IPS-18a (cell line): ENCODE measurements at regions not wholly inside any gene's neighbourhood (a gene's known extent, or its start where the extent isn't known, plus 50 kb on each side); places are given as distances from the start of the nearest gene placed in this dataset.
"Not testable (repeated sequence)": the region's sequence is repeated elsewhere in the genome, so short reads cannot be mapped to it uniquely, and the experiment has no call there.

Experiments used
- H3K27ac ChIP-seq: one replicate; pipeline ENCODE4 v1.5.1; 2013; ENCODE audit warnings: low read length
- H3K27me3 ChIP-seq: one replicate; pipeline ENCODE4 v1.6.1; 2013; ENCODE audit warnings: mild to moderate bottlenecking, low read length; ENCODE audit not compliant: control insufficient read depth, insufficient read depth
- H3K36me3 ChIP-seq: one replicate; pipeline ENCODE4 v1.6.1; 2013; ENCODE audit warnings: low read depth, low read length; ENCODE audit not compliant: control insufficient read depth
- H3K4me1 ChIP-seq: one replicate; pipeline ENCODE4 v1.6.1; 2013; ENCODE audit warnings: low read depth, low read length; ENCODE audit not compliant: control insufficient read depth
- H3K4me3 ChIP-seq: one replicate; pipeline ENCODE4 v1.5.1; 2013; ENCODE audit warnings: low read length
- H3K9ac ChIP-seq: one replicate; pipeline ENCODE4 v1.6.1; 2013; ENCODE audit warnings: mild to moderate bottlenecking, low read length, moderate library complexity
- H3K9me3 ChIP-seq: one replicate; pipeline ENCODE4 v1.6.1; 2013; ENCODE audit warnings: low read depth, low read length; ENCODE audit not compliant: control insufficient read depth

DNA sequence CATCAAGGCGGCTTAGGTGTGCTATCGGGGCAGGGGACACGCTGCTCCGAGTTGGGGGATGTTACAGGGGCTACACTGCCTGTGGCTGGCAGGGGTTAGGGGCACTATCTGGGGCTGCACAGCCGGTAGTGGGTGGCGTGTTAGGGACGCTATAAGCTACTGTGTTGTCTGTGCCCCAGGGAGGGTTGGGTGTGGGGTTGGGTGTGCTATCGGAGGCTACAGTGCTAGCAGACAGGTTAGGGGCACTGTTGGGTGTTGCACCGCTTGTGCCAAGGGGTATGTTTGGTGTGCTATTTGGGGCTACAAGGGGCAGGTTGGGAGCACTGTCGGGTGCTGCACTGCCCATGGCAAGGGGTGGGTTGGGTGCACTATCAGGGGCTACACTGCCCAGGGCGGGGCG is 120.2 kb upstream of the VPREB1 start:
- Histone ChIP-seq H3K4me1 (peaks cover 4% of the 10 kb centered on the region), H3K27me3 (peaks cover 91% of the 10 kb centered on the region), H3K4me3 (no peak overlapping the region), H3K27ac (no peak overlapping the region), H3K36me3 (no peaks in the 10 kb centered on the region), H3K9ac (no peak overlapping the region), H3K9me3 (no peaks in the 10 kb centered on the region)

DNA sequence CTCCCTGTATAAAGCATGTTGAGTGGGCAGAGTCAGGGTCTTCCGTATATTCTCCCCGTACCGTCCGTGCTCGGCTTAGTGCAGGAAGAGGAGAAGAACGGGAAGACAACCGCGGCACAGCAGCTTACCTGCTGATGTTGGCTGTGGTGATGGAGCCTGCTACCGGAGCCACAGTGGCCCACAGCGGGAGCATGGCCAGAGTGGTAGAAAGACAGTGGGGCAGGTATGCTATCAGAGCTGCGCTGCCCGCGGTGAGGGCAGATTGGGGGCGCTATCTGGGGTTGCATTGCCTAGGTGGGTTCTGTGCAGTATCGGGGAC is 120.7 kb upstream of the VPREB1 start:
- Histone ChIP-seq H3K27ac (no peak overlapping the region), H3K9ac (no peak overlapping the region), H3K4me3 (no peak overlapping the region), H3K9me3 (no peaks in the 10 kb centered on the region), H3K36me3 (no peaks in the 10 kb centered on the region), H3K27me3 (peaks cover 91% of the 10 kb centered on the region), H3K4me1 (peaks cover 4% of the 10 kb centered on the region)

DNA sequence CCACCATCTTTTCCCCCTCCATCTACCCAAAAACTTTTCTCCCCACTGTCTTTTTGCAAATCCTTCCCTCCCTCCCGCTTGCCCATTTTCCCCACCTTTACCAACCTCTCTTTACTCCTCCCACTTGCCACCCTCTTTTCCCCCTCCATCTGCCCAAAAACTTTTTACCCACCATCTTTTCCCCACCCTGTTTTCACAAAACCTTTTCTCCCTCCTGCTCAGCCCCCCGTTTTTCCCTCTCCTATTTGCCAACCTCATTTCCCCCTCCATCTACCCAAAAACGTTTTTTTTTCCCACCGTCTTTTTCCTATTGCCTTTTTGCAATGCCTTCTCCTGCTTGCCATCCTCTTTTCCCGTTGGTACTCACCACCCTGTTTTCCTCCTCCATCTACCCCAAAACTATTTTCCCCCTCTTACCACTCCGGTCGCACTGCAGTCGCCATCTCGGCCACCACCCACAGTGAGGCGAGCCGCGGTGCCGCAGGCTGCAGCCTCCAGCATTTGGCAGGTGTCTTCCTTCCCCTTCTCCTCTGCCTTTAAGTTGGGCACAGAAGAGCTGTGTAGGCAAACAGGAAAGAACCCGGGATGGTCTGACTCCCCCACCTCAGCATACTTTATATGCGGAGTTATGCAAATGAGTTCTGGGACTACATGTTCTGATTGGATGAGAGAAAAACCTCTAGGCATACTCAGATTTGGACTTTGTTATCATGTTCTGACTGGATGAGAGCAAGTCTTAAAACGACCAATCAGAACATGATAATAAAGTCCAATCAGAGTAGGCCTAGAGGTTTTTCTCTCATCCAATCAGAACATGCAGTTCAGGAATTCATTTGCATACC is 121.2 kb upstream of the VPREB1 start:
- H3K9ac ChIP-seq = no peak overlapping the region
- H3K9me3 ChIP-seq = no peaks in the 10 kb centered on the region
- H3K36me3 ChIP-seq = no peaks in the 10 kb centered on the region
- H3K27ac ChIP-seq = no peak overlapping the region
- peaks cover 4% of the 10 kb centered on the region for H3K4me1 ChIP-seq
- H3K4me3 ChIP-seq = no peak overlapping the region
- H3K27me3 ChIP-seq = peaks cover 91% of the 10 kb centered on the region

DNA sequence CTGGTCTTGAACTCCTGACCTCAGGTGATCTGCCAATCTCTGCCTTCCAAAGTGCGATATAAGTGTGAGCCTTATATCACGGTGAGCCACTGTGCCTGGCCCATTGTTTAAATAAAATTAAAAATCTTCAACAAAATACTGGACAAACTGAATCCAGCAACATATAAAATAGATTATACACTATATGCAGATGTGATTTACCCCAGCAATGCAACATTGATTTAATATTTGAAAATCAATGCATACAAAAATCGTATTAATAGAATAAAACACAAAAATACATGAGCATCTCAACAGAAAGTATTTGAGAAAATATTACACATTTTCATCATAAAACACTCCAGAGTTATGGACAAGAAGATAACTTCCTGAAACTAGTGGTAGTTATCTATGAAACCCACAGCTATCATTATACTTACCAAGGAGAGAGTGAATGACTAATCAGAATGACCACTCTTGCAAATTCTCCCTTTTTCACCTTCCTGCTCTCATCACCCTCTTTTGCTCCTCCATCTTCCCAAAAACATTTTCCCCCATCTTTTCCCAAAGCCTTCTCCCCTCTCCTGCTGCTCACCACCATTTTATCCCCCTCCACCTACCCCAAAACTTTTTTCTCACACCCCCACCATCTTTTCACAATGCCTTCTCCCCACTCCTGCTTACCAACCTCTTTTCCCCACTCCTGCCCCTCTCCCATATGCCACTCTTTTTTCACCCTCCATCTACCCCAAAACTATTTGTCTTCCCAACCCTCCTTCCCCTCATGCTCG is 122.1 kb upstream of the VPREB1 start:
- no peak overlapping the region for H3K4me3 ChIP-seq
- H3K9me3 ChIP-seq = no peaks in the 10 kb centered on the region
- no peak overlapping the region for H3K9ac ChIP-seq
- peaks cover 85% of the 10 kb centered on the region for H3K27me3 ChIP-seq
- no peak overlapping the region for H3K27ac ChIP-seq
- no peaks in the 10 kb centered on the region for H3K36me3 ChIP-seq
- peaks cover 4% of the 10 kb centered on the region for H3K4me1 ChIP-seq

DNA sequence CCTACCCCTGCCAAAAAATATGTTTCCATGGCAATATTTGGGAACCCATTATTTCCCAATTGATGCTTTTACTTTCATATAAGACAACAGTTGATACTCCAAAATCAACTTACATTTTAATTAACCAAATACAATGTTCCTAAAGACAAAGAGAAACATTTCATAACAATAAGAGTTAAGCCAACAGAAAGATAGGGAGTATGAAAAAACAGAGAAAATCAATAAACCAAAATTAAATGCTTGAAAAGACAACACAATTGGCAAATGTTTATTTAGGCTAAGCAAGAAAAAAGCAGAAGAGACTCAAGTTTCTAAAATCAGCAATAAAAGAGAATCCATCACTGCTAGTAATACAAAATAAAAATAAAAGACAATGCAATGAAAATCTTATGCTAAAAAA is 123.1 kb upstream of the VPREB1 start:
- H3K27me3 ChIP-seq = peaks cover 74% of the 10 kb centered on the region
- H3K9ac ChIP-seq = no peak overlapping the region
- no peak overlapping the region for H3K27ac ChIP-seq
- no peak overlapping the region for H3K4me3 ChIP-seq
- H3K4me1 ChIP-seq = peaks cover 3% of the 10 kb centered on the region
- H3K36me3 ChIP-seq = no peaks in the 10 kb centered on the region
- H3K9me3 ChIP-seq = no peaks in the 10 kb centered on the region

DNA sequence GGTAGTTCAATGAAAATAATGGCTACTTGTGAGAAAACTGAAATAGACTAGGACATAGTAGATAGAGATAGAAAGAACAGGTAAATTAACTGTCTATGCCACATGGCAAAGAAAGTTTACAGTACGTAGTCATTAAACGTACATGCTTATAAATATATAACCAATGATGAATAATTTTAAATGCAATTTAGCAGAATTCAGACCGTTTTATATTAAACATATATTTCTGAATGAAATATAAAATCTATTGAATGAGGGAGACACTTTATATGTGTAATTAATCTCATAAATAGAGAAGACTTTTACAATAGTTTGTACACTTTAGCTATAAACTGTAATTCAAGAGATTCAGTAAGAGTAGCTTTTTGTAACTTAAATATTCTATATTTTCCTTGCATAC is 124.4 kb upstream of the VPREB1 start:
- no peaks in the 10 kb centered on the region for H3K9me3 ChIP-seq
- no peak overlapping the region for H3K9ac ChIP-seq
- no peak overlapping the region for H3K27ac ChIP-seq
- no peaks in the 10 kb centered on the region for H3K4me1 ChIP-seq
- peaks cover 61% of the 10 kb centered on the region for H3K27me3 ChIP-seq
- H3K4me3 ChIP-seq = no peak overlapping the region
- no peaks in the 10 kb centered on the region for H3K36me3 ChIP-seq

DNA sequence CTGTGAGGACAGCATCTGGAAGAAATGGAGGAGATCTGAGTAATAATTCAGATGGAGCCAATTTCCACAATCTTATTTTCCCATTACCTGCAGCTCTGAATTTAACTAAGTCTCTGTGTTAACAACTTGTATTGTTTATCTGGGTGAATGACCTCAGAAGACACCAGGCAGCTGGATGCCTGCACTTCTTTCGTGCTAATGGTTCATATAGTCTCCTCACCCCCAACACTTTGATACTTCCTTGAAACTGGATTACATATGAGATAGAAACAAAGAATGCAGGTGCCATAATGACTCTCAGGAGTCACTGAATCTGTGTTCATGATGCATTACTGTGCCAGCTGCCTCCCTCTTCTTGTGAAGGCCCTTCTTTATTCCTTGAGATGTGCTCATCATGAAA is 125.6 kb upstream of the VPREB1 start:
- Histone ChIP-seq H3K27ac (no peak overlapping the region), H3K9me3 (no peaks in the 10 kb centered on the region), H3K36me3 (no peaks in the 10 kb centered on the region), H3K4me1 (no peaks in the 10 kb centered on the region), H3K9ac (no peak overlapping the region), H3K4me3 (no peak overlapping the region), H3K27me3 (peaks cover 54% of the 10 kb centered on the region)

DNA sequence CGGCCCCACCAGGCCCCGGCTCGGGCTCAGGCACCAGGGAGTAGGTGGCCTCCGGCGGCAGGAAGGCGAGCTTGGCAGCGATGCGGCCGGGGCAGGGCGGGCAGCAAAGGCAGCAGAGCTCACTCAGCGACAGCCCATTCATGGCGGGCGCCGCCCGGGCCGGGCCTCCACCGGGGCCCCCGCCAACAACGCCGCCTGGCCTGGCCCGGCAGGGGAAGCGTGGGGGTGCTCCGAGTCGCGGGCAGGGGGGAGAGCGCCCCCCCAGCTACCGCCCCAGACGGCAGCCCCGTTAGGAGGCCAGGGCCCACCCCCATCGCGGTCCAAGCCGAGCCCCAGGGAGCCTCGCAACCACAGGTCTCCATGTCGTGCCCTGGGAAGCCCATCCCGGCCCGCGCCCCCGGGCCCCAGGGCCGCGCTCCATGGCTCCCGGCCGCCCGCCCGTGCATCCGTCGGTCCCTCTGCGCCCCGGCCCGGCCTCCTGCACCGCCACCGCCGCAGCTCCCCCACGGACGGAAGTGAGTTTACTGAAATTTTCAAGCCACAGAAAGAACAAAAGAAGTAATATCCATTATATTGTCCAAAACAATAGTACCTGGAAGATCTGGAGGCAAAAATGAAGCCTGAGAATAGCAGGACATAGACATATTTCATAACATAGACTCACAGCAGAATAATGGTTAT is 126.6 kb upstream of the VPREB1 start:
- H3K9ac ChIP-seq, H3K4me1 ChIP-seq, H3K9me3 ChIP-seq, H3K4me3 ChIP-seq, H3K36me3 ChIP-seq, H3K27ac ChIP-seq: not testable (repeated sequence)
- H3K27me3 ChIP-seq = peaks cover 50% of the 10 kb centered on the region

DNA sequence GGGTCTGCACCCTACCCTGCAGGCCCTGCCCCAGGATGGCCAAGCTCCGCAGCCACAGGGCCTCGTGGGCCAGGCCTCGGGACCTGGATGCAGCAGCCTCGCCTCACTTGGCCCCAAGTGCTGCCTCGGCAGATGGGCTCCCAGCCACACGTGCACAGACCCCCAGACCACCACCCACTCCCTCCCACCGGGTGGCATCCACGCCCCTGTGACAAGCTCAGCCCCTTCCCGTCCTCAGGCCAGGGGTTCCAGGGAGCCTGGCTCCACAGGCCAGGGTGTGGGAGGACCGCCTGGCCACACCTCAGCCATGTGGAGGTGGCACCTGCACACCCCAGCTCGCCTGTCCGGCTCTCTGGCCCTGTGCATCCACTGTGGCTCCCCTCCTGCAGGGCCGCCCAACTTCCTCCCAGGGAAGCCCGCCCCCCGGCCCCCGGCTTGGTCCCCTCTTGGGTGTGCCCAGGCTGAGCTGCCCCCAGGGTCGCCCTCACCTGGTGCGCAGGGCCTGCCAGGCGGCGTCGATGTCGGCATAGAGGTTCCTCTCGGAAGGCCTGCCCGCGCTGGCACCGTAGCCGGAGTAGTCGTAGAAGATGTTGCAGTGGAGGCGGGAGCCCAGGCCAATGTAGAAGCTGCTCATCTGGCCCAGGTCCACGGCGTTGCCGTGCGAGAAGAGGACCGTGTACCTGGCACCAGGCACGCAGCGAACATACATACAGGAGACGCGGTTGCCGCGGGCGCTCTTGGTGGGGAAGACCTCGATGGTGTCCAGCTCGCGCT is 127.4 kb upstream of the VPREB1 start:
- peaks cover 50% of the 10 kb centered on the region for H3K27me3 ChIP-seq
- H3K4me3 ChIP-seq, H3K27ac ChIP-seq, H3K9me3 ChIP-seq, H3K9ac ChIP-seq, H3K36me3 ChIP-seq, H3K4me1 ChIP-seq: not testable (repeated sequence)

DNA sequence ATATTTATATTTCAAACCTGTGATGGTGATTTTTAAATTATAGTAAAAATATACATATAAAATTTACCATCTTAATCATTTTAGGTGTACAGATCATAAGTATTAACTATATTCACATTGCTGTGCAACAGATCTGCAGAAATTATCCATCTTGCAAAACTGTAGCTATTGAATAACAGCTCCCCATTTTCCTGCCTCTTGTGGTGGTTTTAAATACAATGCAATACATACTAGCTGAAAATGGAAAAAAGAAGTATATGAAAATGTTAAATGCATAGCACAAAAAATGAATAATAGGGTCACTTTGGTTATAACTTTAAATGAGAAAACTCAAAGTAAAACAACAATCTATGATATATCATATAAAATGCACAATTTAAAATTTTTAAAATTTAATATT is 130.9 kb upstream of the VPREB1 start:
- Histone ChIP-seq H3K27ac (no peak overlapping the region), H3K9me3 (no peaks in the 10 kb centered on the region), H3K9ac (no peak overlapping the region), H3K36me3 (no peaks in the 10 kb centered on the region), H3K4me3 (no peak overlapping the region), H3K27me3 (peaks cover 52% of the 10 kb centered on the region), H3K4me1 (no peaks in the 10 kb centered on the region)
